DND-41 (cell line): ENCODE measurements at regions not wholly inside any gene's neighbourhood (a gene's known extent, or its start where the extent isn't known, plus 50 kb on each side); places are given as distances from the start of the nearest gene placed in this dataset.

ENCODE experiments used
- EZH2 ChIP-seq: IDR thresholded peaks from 3 replicates; pipeline ENCODE4 v1.6.1; 2012; ENCODE audit warnings: borderline replicate concordance, low read depth, mild to moderate bottlenecking, moderate library complexity, low read length, inconsistent platforms; ENCODE audit not compliant: severe bottlenecking
- TF ChIP-seq, protein P1 (sequence below): IDR thresholded peaks from 2 replicates; pipeline ENCODE4 v1.5.1; 2012; ENCODE audit warnings: borderline replicate concordance, low read length, moderate library complexity, mild to moderate bottlenecking; ENCODE audit not compliant: poor library complexity, severe bottlenecking; ENCODE audit errors: extremely low read depth

- TF ChIP-seq, protein P1, sequence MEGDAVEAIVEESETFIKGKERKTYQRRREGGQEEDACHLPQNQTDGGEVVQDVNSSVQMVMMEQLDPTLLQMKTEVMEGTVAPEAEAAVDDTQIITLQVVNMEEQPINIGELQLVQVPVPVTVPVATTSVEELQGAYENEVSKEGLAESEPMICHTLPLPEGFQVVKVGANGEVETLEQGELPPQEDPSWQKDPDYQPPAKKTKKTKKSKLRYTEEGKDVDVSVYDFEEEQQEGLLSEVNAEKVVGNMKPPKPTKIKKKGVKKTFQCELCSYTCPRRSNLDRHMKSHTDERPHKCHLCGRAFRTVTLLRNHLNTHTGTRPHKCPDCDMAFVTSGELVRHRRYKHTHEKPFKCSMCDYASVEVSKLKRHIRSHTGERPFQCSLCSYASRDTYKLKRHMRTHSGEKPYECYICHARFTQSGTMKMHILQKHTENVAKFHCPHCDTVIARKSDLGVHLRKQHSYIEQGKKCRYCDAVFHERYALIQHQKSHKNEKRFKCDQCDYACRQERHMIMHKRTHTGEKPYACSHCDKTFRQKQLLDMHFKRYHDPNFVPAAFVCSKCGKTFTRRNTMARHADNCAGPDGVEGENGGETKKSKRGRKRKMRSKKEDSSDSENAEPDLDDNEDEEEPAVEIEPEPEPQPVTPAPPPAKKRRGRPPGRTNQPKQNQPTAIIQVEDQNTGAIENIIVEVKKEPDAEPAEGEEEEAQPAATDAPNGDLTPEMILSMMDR, result no peak
- TF ChIP-seq EZH2, result no peak
These were observed 105.7 kb downstream of the TMEM174 start for GRCh38 chr5:73278693-73279092.
